ENCODE measurements at regions not wholly inside any gene's neighbourhood (a gene's known extent, or its start where the extent isn't known, plus 50 kb on each side); places are given as distances from the start of the nearest gene placed in this dataset.

- Histone ChIP-seq H3K27me3 (replicated peaks; ENCODE audit: insufficient read depth, low read depth, low read length, poor library complexity) (no peaks in the 10 kb centered on the region), H3K4me3 (ENCODE audit: low read depth, low read length, poor library complexity, severe bottlenecking) (no peak overlapping the region), H3K9me3 (ENCODE audit: low read depth, low read length, poor library complexity, severe bottlenecking) (no peaks in the 10 kb centered on the region), H3K36me3 (ENCODE audit: insufficient read depth, low read length, poor library complexity, severe bottlenecking) (no peaks in the 10 kb centered on the region), H3K27ac (ENCODE audit: low read depth, low read length, poor library complexity, severe bottlenecking) (no peak overlapping the region), H3K4me1 (ENCODE audit: insufficient read depth, low read length, poor library complexity, severe bottlenecking) (no peaks in the 10 kb centered on the region)
- intact Hi-C loops (cut with micrococcal nuclease; ENCODE audit: unreplicated experiment) = no loop called here
- no TSS peak for BruUV-seq (replicated peaks)
- ChIA-PET CTCF (no interaction called here), POLR2A (ENCODE audit: low non-redundant PET) (no interaction called here)
- no peak for DNase-seq (ENCODE audit: low spot score)
- TF ChIP-seq CTCF (conservative IDR thresholded peaks at IDR 0.05; ENCODE audit: low read depth, low read length) (no peak), EZH2 (IDR thresholded peaks at IDR 0.05; ENCODE audit: borderline replicate concordance, low read depth, low read length, poor library complexity, severe bottlenecking) (no peak)
Observed at GRCh38 chr2:51810197-51810596, 778.3 kb upstream of the NRXN1 start.

GRCh38 chr2:51807229-51807628, 775.3 kb upstream of the NRXN1 start:
- H3K4me3 ChIP-seq (ENCODE audit: low read depth, low read length, poor library complexity, severe bottlenecking) = no peak overlapping the region

GRCh38 chr2:51795248-51795888, 763.4 kb upstream of the NRXN1 start:
- no peaks in the 10 kb centered on the region for H3K9me3 ChIP-seq (ENCODE audit: low read depth, low read length, poor library complexity, severe bottlenecking)
- peak; percentile 67 for TF ChIP-seq CTCF (conservative IDR thresholded peaks at IDR 0.05; ENCODE audit: low read depth, low read length)
- no peak for TF ChIP-seq EZH2 (IDR thresholded peaks at IDR 0.05; ENCODE audit: borderline replicate concordance, low read depth, low read length, poor library complexity, severe bottlenecking)
- CTCF ChIA-PET = no interaction called here
- no peaks in the 10 kb centered on the region for H3K27me3 ChIP-seq (replicated peaks; ENCODE audit: insufficient read depth, low read depth, low read length, poor library complexity)
- BruUV-seq (replicated peaks) = no TSS peak
- POLR2A ChIA-PET (ENCODE audit: low non-redundant PET) = no interaction called here
- H3K36me3 ChIP-seq (ENCODE audit: insufficient read depth, low read length, poor library complexity, severe bottlenecking) = no peaks in the 10 kb centered on the region
- intact Hi-C loops (cut with micrococcal nuclease; ENCODE audit: unreplicated experiment) = loop anchor here (10.0 kb wide), 2 partner anchors 1051 to 1261 kb away; no protein-coding TSS in a partner anchor
- no peak overlapping the region for H3K4me3 ChIP-seq (ENCODE audit: low read depth, low read length, poor library complexity, severe bottlenecking)
- H3K4me1 ChIP-seq (ENCODE audit: insufficient read depth, low read length, poor library complexity, severe bottlenecking) = no peaks in the 10 kb centered on the region
- DNase-seq (ENCODE audit: low spot score) = peak; percentile 46
- no peak overlapping the region for H3K27ac ChIP-seq (ENCODE audit: low read depth, low read length, poor library complexity, severe bottlenecking)

More at GRCh38 chr2:51807229-51807628, 775.3 kb upstream of the NRXN1 start:
- TF ChIP-seq EZH2 (IDR thresholded peaks at IDR 0.05; ENCODE audit: borderline replicate concordance, low read depth, low read length, poor library complexity, severe bottlenecking) (no peak), CTCF (conservative IDR thresholded peaks at IDR 0.05; ENCODE audit: low read depth, low read length) (no peak)
- Histone ChIP-seq H3K9me3 (ENCODE audit: low read depth, low read length, poor library complexity, severe bottlenecking) (no peaks in the 10 kb centered on the region), H3K27ac (ENCODE audit: low read depth, low read length, poor library complexity, severe bottlenecking) (no peak overlapping the region), H3K36me3 (ENCODE audit: insufficient read depth, low read length, poor library complexity, severe bottlenecking) (no peaks in the 10 kb centered on the region), H3K27me3 (replicated peaks; ENCODE audit: insufficient read depth, low read depth, low read length, poor library complexity) (peaks cover 3% of the 10 kb centered on the region), H3K4me1 (ENCODE audit: insufficient read depth, low read length, poor library complexity, severe bottlenecking) (no peaks in the 10 kb centered on the region)
- no peak for DNase-seq (ENCODE audit: low spot score)
- intact Hi-C loops (cut with micrococcal nuclease; ENCODE audit: unreplicated experiment) = no loop called here
- ChIA-PET POLR2A (ENCODE audit: low non-redundant PET) (no interaction called here), CTCF (no interaction called here)
- BruUV-seq (replicated peaks) = no TSS peak
